ENCODE measurements at regions not wholly inside any gene's neighbourhood (a gene's known extent, or its start where the extent isn't known, plus 50 kb on each side); places are given as distances from the start of the nearest gene placed in this dataset.

DNA sequence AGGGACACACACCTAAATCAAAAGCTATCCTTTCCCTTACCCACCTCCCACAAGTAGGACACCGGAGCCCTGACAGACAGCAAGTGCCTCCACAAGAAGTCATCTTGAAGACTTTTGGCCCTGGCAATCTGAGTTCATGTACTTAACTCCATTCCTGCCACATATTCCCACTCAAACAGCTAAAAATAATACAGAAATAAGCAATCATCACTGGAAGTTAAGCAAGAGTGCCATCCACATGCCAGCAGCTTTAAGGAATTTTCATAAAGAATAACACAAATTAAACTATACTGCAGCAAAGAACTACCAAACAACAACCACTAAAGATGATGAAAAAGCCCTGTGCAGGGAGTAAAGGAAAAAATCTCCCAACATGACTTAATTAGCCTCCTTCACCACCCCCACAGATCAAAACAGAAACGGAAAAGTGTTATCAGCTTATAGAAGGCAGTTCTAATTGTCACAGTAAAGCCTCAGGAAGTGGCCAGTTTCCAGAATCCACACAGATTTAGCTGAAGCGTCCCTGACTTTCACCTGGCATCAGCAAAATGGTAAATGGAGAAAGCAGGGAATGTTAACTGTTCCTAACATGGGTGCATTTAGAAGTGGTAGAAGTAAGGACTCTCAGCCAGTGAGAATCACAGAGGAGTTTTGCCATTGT is 343.9 kb downstream of the TBC1D4 start:
- no peaks in the 10 kb centered on the region for H3K9me2 ChIP-seq (replicated peaks; ENCODE audit: insufficient read depth, low read length)
- H3K27ac ChIP-seq (ENCODE audit: low read depth, low read length), result no peak overlapping the region
- H4K20me1 ChIP-seq (ENCODE audit: low read depth, low read length), result no peaks in the 10 kb centered on the region
- no peak overlapping the region for H3K4me3 ChIP-seq (ENCODE audit: insufficient read depth, low read length, poor library complexity, severe bottlenecking)
- no peak for TF ChIP-seq EZH2phosphoT487 (conservative IDR thresholded peaks at IDR 0.05; ENCODE audit: low read length)
- TF ChIP-seq, protein P1, sequence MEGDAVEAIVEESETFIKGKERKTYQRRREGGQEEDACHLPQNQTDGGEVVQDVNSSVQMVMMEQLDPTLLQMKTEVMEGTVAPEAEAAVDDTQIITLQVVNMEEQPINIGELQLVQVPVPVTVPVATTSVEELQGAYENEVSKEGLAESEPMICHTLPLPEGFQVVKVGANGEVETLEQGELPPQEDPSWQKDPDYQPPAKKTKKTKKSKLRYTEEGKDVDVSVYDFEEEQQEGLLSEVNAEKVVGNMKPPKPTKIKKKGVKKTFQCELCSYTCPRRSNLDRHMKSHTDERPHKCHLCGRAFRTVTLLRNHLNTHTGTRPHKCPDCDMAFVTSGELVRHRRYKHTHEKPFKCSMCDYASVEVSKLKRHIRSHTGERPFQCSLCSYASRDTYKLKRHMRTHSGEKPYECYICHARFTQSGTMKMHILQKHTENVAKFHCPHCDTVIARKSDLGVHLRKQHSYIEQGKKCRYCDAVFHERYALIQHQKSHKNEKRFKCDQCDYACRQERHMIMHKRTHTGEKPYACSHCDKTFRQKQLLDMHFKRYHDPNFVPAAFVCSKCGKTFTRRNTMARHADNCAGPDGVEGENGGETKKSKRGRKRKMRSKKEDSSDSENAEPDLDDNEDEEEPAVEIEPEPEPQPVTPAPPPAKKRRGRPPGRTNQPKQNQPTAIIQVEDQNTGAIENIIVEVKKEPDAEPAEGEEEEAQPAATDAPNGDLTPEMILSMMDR (IDR thresholded peaks at IDR 0.05; ENCODE audit: insufficient read depth, low read length, poor library complexity, severe bottlenecking), result no peak
- no peaks in the 10 kb centered on the region for H3K36me3 ChIP-seq (ENCODE audit: low read length)
- H3K9me3 ChIP-seq (ENCODE audit: insufficient read depth, low read length), result no peaks in the 10 kb centered on the region
- H3K9ac ChIP-seq (ENCODE audit: low read length), result no peak overlapping the region
- H2AFZ ChIP-seq (ENCODE audit: low read depth, low read length, severe bottlenecking), result no peak overlapping the region
- no peaks in the 10 kb centered on the region for H3K79me2 ChIP-seq (ENCODE audit: insufficient read depth, low read length)
- no peak overlapping the region for H3K4me2 ChIP-seq (ENCODE audit: low read depth, low read length, poor library complexity, severe bottlenecking)
- no peaks in the 10 kb centered on the region for H3F3A ChIP-seq (ENCODE audit: insufficient read depth)
- no peaks in the 10 kb centered on the region for H3K27me3 ChIP-seq (ENCODE audit: low read length)

DNA sequence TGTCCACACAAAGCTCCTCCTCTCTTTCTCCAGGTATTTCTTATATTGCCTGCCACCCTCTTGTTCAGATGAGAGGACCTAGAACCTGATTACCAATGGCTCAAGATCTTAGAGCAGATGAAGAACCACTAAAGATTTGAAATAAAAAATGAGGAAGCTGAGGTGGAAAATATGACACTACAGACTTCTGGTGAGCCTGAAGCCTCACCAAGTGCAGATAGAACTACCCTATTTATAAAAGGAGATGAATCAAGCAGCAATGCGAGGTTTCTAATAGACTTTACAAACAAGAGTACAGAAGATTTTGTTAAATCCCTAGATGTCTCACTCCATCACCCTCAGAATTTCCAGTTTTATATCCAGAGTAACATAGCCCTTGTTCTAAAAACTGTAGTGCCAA is 345.8 kb downstream of the TBC1D4 start:
- Histone ChIP-seq H3F3A (ENCODE audit: insufficient read depth) (no peaks in the 10 kb centered on the region), H3K36me3 (ENCODE audit: low read length) (no peaks in the 10 kb centered on the region), H3K4me3 (ENCODE audit: insufficient read depth, low read length, poor library complexity, severe bottlenecking) (no peak overlapping the region), H4K20me1 (ENCODE audit: low read depth, low read length) (no peaks in the 10 kb centered on the region), H3K9me3 (ENCODE audit: insufficient read depth, low read length) (no peaks in the 10 kb centered on the region), H3K9ac (ENCODE audit: low read length) (no peak overlapping the region), H3K4me2 (ENCODE audit: low read depth, low read length, poor library complexity, severe bottlenecking) (no peak overlapping the region), H3K9me2 (replicated peaks; ENCODE audit: insufficient read depth, low read length) (no peaks in the 10 kb centered on the region), H3K27ac (ENCODE audit: low read depth, low read length) (no peak overlapping the region), H2AFZ (ENCODE audit: low read depth, low read length, severe bottlenecking) (no peak overlapping the region), H3K79me2 (ENCODE audit: insufficient read depth, low read length) (no peaks in the 10 kb centered on the region), H3K27me3 (ENCODE audit: low read length) (no peaks in the 10 kb centered on the region)
- TF ChIP-seq, protein P1 (IDR thresholded peaks at IDR 0.05; ENCODE audit: insufficient read depth, low read length, poor library complexity, severe bottlenecking), result no peak
- TF ChIP-seq EZH2phosphoT487 (conservative IDR thresholded peaks at IDR 0.05; ENCODE audit: low read length), result no peak

- Histone ChIP-seq H3K9me3 (ENCODE audit: insufficient read depth, low read length) (no peaks in the 10 kb centered on the region), H3K4me2 (ENCODE audit: low read depth, low read length, poor library complexity, severe bottlenecking) (no peak overlapping the region), H3K27me3 (ENCODE audit: low read length) (no peaks in the 10 kb centered on the region), H2AFZ (ENCODE audit: low read depth, low read length, severe bottlenecking) (no peak overlapping the region), H3K27ac (ENCODE audit: low read depth, low read length) (no peak overlapping the region), H3K79me2 (ENCODE audit: insufficient read depth, low read length) (no peaks in the 10 kb centered on the region), H3K9me2 (replicated peaks; ENCODE audit: insufficient read depth, low read length) (no peaks in the 10 kb centered on the region), H3K9ac (ENCODE audit: low read length) (no peak overlapping the region), H3F3A (ENCODE audit: insufficient read depth) (no peaks in the 10 kb centered on the region), H4K20me1 (ENCODE audit: low read depth, low read length) (no peaks in the 10 kb centered on the region), H3K36me3 (ENCODE audit: low read length) (no peaks in the 10 kb centered on the region), H3K4me3 (ENCODE audit: insufficient read depth, low read length, poor library complexity, severe bottlenecking) (no peak overlapping the region)
- TF ChIP-seq, protein P1 (IDR thresholded peaks at IDR 0.05; ENCODE audit: insufficient read depth, low read length, poor library complexity, severe bottlenecking), result no peak
- no peak for TF ChIP-seq EZH2phosphoT487 (conservative IDR thresholded peaks at IDR 0.05; ENCODE audit: low read length)
Observed at GRCh38 chr13:75135325-75135825, 346.6 kb downstream of the TBC1D4 start.

Measured in SU-DHL-6 (cell line).